ENCODE measurements at regions not wholly inside any gene's neighbourhood (a gene's known extent, or its start where the extent isn't known, plus 50 kb on each side); places are given as distances from the start of the nearest gene placed in this dataset.

- no peak for DNase-seq (ENCODE audit: low read depth in 2 of 2)
- no peak overlapping the region for H3K4me3 ChIP-seq (replicated peaks in 1 of 2; ENCODE audit: low read depth in 2 of 2, low read length in 2 of 2)
- TF ChIP-seq CTCF (IDR thresholded peaks at IDR 0.05; ENCODE audit: low read depth, low read length): no peak
Observed at GRCh38 chr13:22517544-22517943, 663.2 kb upstream of the SGCG start.

GRCh38 chr13:22536851-22537250 lies 643.9 kb upstream of the SGCG start:
- no peak for DNase-seq (ENCODE audit: low read depth in 2 of 2)
- H3K4me3 ChIP-seq (replicated peaks in 1 of 2; ENCODE audit: low read depth in 2 of 2, low read length in 2 of 2): no peak overlapping the region
- TF ChIP-seq CTCF (IDR thresholded peaks at IDR 0.05; ENCODE audit: low read depth, low read length): no peak

GRCh38 chr13:22538400-22538799 lies 642.4 kb upstream of the SGCG start:
- H3K4me3 ChIP-seq (replicated peaks in 1 of 2; ENCODE audit: low read depth in 2 of 2, low read length in 2 of 2): no peak overlapping the region
- DNase-seq (ENCODE audit: low read depth in 2 of 2): no peak
- no peak for TF ChIP-seq CTCF (IDR thresholded peaks at IDR 0.05; ENCODE audit: low read depth, low read length)

- no peak for DNase-seq (ENCODE audit: low read depth in 2 of 2)
- H3K4me3 ChIP-seq (replicated peaks in 1 of 2; ENCODE audit: low read depth in 2 of 2, low read length in 2 of 2): no peak overlapping the region
- TF ChIP-seq CTCF (IDR thresholded peaks at IDR 0.05; ENCODE audit: low read depth, low read length): no peak
Observed at GRCh38 chr13:22549126-22549525, 631.7 kb upstream of the SGCG start.

GRCh38 chr13:22561581-22561980 lies 619.2 kb upstream of the SGCG start:
- no peak for TF ChIP-seq CTCF (IDR thresholded peaks at IDR 0.05; ENCODE audit: low read depth, low read length)
- no peak for DNase-seq (ENCODE audit: low read depth in 2 of 2)
- no peak overlapping the region for H3K4me3 ChIP-seq (replicated peaks in 1 of 2; ENCODE audit: low read depth in 2 of 2, low read length in 2 of 2)

- no peak overlapping the region for H3K4me3 ChIP-seq (replicated peaks in 1 of 2; ENCODE audit: low read depth in 2 of 2, low read length in 2 of 2)
- DNase-seq (ENCODE audit: low read depth in 2 of 2): no peak
- no peak for TF ChIP-seq CTCF (IDR thresholded peaks at IDR 0.05; ENCODE audit: low read depth, low read length)
Observed at GRCh38 chr13:22562116-22562515, 618.7 kb upstream of the SGCG start.

GRCh38 chr13:22563272-22563671 lies 617.5 kb upstream of the SGCG start:
- no peak for TF ChIP-seq CTCF (IDR thresholded peaks at IDR 0.05; ENCODE audit: low read depth, low read length)
- DNase-seq (ENCODE audit: low read depth in 2 of 2): no peak
- H3K4me3 ChIP-seq (replicated peaks in 1 of 2; ENCODE audit: low read depth in 2 of 2, low read length in 2 of 2): no peak overlapping the region
